ENCODE measurements at regions not wholly inside any gene's neighbourhood (a gene's known extent, or its start where the extent isn't known, plus 50 kb on each side); places are given as distances from the start of the nearest gene placed in this dataset.

DNA sequence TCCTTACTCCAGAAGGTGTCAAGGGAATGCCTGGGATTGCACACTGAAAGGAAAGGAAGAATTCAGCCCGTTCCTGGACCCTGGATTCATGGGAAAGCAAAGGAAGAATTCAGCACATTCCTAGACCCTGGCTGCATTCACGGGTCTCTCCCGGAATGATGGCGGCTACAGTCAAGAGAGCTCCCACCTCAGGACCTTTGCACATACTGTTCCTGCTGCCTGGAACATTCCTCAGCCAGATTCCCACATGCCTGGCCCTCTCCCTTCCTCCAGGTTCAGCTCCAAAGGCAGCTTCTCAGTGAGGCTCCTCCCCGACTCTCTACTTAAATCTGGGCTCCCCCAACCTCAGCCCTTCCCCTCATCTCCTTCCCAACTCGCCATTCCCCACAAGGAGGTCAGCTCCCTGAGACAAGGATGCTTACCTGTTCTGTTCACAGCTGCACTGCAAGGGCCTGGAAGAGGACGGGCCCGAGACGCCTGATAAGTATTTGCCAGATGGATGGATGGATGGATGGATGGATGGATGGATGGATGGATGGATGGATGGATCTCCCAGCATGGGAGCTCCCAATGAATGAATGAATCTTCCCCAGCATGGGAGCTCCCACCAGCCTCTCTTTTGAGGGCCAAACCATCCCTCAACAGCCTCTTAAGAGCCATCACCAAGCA, 77.4 kb downstream of the NCOR2 start:
- DNase-seq (no peak), ATAC-seq (no peak)

DNA sequence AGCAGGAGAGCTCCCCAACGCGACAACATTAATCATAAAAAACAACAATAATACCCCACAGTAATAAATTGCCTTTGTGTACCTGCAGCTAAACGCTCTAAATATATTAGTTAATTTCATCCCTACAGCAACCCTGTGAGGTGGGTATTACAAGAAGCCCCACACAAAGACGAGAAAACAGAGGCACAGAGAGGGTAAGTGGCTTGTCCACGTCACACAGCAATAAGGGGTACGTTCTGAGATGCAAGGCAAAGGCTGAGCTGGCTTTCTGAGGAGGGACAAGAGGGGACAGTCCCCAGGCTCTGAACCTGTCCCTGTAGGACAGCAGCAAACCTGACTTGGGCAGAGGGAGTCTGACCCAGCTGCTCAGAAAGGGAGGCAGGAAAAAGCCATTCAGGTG, 78.2 kb downstream of the NCOR2 start:
- DNase-seq = no peak
- no peak for ATAC-seq

DNA sequence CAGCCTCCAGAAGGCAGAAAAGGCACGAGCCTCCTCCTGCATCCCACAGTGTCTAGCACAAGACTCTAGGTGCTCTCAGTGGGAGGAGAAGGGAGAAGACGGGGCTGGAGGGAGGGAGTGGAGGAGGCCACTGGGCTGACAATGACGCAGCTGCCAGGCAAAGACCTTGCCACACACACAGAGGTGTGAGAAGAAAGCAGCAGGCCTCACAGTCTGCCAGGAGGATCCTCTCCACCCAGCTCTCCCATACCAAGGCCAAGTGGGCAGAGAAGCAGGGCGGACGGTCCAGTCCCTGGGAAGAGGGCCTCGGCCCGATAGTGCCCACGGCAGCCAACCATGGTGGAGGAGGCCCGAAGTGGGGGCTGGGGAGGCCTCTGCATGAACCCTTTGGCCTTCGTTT, 78.9 kb downstream of the NCOR2 start:
- ATAC-seq = no peak

DNA sequence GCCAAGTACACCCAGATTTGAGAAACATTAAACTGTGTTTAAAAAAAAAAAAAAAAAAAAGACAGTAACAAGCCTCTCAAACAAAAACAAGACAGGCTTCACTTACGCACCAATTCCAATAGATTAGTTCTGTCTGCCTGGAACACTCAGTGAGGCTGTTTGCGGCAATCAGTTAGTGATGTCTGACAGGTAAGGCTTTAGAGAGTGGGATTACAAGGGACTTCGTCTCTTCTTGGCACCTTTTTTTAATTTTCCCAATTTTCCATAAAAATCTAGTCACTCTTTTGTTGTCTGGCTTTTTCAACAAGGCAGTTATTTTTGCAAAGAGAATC, 79.6 kb downstream of the NCOR2 start:
- DNase-seq (no peak), ATAC-seq (no peak)

More for the DNA sequence above, 78.9 kb downstream of the NCOR2 start:
- no peak for DNase-seq

DNA sequence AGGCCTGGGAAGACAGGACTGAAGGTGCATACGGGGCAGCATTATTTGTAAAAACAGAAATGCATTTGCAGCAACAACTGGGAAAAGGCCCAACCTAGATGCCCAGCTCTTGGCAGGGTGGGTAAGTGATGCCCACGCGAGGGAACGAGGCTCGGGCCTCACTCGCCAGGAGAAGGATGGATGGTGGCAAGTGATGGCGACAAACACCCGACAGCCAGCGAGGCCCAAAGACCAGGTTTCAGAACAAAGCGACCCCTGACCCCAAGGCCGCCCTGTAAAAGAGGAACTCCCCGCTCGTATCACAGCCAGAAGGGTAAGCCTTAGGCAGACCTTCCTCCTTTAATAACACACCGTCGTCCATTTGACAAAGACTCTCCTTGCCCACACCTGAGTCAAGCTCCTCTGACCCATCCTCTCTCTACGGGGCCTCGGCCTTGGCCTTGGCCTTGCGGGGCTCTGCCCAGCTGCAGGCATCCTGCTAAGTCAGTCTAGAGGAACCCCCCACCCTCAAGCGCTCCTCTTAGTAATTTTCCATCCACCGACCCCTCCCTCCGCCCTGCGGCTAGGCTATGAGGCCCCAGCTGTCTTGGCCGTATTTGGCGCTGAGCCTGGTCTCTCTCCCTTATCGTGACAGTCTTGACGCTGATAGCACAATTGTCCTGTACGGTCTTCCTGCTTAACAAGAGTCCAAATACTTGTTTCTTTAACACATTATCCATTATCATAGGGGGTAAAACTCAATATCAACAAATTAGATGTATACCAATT, 80.2 kb downstream of the NCOR2 start:
- ATAC-seq = no peak
- no peak for DNase-seq

DNA sequence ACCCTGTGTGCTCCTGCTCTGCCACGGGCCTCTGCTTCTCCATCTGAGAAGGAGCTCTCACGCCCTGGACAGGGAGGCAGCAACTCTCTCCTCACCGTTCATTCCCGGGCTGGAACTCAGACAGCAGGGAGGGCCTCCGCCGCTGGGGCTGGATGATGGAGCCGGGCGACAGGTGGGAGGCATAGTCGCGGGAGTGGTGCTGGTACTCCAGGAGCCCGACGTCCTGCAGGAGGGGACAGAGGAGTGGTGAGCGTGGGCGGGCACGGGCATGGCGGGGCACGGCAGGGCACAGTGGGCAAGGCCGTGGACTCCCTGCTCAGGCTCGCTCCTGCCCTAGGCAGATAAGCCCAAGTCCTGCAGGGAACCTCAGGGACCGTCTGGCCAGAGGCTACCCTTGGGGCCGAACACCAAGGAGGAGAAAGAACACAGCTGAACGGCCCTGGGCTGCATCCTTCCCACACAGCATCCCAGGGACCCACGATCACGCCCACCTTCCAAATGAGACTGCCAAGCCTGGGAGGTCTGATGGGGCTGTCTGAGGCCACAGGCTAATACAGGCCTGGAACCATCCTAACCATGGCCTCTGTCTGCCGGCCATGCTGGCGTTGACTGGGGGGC, 81.0 kb downstream of the NCOR2 start:
- ATAC-seq = no peak

DNA sequence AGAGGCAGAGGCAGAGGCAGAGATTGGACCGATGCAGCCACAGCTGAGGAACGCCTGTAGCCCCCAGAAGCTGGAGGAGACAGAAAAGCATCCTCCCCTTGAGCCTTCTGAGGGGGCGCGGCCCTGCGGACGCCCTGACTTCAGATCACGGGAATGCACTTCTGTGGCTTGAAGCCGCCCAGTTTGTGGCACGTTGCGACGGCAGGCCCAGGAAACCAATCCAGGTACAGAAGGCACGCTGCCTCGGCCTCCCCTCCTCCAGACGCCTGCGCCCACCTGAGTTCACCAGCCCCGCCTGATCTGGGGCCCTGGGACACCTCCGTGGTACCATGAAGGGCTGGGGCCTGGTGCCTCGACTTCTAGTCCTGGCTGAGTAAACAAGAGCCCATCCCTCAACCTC, 82.0 kb downstream of the NCOR2 start:
- ATAC-seq (no peak), DNase-seq (no peak)

More for the DNA sequence above, 81.0 kb downstream of the NCOR2 start:
- no peak for DNase-seq

DNA sequence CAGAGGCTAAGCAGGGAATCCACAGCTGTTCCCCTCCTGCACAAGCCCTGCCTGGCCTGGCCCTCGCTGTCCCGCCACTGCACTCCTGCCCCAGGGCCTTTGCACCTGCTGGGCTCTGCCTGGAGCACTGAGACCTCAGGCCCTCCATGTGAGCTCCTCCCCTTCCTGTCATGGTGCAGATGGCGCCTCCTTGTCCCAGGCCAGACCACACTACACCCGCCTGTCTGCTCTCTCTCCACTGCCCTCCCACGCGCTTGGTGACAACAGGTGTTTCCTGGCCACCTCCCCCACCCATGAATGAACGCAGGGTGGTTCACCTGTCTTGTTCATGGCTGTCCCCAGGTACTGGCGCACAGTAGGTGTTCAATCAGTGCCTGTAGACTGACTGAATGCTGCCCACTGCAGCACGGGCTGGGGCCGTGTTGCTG, 82.9 kb downstream of the NCOR2 start:
- ATAC-seq = peak; percentile 21
- DNase-seq = peak; percentile 27

DNA sequence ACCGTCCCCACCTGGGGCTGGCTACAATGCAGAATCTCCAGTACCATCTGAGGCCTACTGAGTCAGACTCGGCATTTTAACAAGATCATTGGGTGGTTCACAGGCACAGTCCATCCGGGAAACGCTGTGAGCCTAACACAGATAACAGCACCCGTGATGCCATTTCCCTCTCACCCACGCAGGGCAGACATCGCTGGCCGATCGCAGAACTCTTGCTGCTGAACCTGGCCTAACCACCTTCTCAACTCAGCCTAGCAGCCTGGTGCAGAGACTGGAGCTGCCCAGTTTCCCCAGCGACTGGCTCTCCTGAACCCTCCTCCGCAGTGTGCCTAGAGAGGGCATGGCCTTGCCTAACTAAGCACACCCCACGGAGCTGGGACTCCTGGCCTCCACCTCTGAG, 83.3 kb downstream of the NCOR2 start:
- no peak for ATAC-seq
- no peak for DNase-seq

DNA sequence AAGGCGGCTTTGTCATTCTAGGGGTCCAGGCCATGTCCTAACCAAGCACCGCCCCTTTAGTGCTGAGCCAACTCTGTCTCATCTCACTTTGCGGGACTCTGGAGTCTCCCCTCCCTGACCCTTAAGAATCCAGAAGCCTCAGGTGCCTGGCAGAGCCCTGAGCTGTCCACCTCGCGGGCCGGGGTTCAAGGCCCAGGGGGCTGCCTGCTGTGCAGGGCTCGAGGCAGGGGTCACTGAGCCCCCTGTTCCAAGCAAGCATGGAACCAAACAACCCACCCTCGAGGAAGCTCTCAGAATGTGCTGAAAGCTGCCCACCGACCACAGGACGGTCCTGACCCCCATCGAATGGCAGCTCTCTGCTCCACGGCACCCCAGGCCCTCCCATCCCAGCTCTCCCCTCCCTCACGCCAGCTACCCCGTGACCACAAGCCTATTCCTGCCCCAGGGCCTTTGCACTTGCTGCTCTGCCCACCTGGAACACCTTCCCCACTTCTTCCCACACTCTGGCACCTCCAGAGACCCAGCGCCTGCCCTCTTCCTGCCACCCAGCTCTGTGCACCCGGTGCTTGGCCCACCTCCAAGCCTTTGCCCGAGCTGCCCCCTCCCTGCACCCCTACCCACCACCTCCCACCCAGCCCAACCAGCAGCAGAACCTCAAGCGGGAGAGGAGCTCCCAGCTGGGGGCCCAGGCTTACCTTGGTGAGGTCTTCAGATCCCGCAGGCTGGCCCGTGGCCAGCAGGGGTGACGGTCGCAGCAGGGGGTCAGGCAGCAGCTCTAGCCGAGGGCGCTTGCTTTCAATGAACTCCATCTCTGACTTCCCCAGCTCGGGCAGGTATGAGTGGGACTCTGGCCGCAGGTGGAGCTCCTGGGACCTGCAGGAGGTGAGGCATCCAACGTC, 84.3 kb downstream of the NCOR2 start:
- ATAC-seq (no peak), DNase-seq (no peak)

DNA sequence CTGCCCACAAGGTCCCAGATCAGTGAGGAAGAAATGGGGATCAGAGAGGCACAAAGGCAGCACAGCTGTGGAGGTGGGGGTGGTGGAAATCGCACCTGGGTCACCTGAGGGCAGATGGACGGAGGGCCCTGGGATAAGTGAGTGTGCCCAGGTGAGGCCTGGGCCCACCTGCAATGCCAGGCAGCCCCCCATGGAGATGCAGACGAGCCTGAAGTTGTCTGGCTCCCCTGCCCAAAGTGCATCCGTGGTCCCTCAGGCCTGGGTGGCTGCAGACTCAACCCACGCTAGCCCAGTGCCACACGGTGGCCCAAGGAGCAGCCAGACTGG, 84.9 kb downstream of the NCOR2 start:
- DNase-seq (no peak), ATAC-seq (no peak)

DNA sequence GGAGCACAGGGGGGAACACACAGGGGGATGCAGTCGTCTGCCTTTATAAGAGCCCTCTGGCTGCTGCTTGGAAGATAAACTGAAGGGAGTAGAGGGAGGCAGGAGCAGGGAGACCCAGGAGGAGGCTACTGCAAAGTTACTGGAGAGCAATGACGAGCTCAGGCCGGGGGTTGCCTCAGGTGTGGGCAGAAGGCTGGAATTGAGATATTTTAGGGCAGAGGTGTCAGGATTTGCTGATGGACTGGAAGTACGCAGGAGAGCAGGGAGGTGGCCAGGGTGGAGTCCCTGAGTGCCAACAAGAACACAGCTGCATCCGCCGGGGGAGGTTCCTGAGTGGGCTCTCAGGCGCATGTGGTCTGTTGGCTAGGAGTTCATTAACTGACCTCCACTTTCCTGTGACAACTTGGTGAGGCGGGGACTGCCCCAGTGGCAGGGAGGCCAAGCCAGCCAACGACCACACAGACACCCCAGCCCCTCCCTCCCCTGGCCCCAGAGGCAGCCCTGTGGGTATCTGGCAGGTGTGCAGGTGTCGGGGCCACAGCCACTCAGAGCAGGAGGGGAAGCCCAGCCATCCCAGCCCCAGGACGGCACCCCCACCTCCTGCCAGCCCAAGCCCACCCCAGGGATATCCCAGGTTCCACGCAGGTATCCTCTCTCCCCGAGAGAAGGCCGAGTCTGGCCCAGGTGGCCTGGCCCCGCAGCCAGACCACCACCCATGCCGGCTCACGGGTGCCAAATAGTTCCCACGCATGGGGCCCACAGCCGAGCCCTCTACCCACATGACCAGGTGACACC, 85.4 kb downstream of the NCOR2 start:
- ATAC-seq = no peak

DNA sequence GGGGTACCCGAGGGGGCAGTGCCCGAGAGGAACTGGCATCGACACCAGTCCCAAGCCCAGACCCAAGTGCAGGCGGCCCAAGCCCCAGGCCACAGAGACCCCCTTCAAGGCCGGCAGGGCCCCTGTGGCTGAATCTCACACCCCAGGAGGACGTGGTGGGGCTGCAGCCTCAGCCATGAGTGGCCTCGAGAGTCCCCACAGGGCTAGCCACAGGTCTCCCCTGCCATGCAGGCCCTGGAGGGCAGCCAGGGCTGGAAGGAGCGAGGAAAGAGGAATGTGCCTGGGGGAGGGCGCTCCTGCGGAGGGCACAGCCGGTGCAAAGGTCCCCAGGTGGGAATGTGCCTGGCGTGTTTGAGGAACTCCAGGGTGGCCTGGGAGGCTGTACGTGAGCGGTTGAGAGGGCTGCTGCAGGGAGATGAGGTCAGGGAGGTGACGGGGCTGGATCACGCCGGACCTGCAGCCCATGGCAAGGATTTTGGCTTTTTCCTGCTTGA, 86.1 kb downstream of the NCOR2 start:
- ATAC-seq (no peak), DNase-seq (no peak)

More for the DNA sequence above, 85.4 kb downstream of the NCOR2 start:
- no peak for DNase-seq

DNA sequence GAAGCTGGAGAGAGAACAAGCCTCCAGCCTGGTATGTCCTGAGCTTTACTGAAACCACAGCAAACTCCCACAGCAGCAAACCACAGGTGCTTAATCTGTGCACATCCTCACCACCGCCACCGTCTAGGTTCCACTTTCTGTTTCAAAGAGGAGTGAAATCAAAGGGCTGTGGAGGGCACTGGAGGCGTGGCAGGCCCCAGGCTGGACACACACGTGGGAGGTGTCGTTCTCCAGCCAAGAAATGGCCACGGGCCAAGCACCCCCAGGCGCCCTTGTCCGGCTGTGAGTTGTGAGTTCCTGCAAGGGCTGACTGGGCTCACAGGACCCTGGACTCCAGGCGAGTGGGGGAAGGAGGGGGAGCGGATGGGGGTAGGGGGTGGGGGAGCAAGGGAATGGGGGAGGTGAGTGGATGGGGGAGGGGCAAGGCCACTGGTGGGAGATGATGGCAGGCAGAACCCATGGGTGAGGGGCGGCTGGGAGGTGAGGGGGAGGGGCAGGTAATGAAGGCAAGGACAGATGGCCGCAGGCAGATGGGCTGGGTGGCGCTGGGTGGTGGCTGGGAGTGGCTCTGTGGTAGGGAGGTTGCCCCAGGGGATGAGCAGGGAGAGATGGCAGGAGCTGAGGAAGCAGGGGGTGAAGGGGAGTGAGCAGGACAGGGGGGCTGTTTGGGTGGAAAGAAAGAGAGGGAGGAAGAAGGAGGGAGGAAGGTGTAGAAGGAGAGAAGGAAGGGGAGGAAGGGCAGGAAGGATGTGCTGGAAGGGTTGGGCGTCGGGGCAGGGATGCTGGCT, 86.7 kb downstream of the NCOR2 start:
- ATAC-seq (peak; percentile 77), DNase-seq (peak; percentile 50)

DNA sequence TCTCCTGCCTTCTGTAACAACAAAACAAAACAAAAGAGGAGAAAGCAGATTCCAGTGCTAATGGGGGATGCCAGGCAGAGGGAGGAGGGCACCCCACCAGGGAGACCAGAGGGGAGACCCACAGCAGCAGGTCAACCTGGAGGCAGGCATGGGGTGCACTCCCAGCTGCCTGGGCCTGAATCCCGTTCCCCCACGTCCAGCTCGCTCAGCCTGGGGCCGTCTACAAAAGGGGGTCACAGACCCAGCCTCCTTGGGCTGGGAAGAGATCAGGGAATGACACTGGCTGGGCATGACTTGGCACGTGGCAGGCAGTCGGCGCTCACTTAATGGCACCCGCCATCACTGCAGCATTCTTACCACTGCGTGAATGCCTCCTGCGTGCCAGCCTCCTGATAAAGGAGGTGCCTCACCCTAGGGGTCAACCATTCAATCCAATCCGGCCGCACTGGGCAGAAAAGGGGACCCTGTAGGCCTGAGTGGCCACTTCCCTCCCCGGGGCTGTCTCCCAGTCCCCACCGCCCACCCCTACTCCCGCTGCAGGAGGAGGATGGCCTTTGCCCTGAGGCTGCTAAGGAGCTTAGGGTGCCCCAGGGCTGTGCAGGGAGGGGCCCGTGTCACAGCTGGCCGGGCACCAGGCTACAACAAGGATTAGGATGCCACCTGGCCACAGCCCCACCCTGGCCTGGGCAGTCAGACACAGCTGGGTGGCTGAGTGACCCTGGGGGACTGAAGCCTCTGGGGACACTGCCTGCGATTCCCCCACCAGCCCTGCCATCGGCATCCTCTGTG, 87.5 kb downstream of the NCOR2 start:
- ATAC-seq = no peak

DNA sequence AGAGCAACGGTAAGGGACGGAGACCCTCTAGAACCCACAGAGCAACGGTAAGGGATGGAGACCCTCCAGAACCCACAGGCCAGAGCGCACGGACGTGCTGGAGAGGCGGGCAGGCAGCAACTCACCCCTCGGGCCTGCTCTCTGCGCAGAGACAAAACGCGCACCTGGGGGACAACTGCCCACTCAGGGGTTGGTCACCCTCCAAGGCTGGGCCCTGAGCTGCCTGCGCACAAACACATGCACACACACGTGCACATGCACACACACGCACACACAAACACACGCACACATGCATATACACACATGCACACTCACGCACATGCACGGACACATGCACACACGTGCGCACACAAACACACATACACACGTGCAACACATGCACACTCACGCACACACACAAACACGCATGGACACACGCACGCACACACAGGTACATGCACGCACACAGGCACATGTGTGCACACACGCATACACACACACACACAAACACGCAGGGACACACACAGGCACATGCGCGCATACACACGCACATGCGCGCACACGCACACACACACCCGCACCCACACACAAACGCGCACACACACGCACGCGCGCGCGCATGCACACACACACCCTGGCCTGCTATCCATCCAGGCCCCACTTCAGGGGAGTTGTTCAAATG, 88.3 kb downstream of the NCOR2 start:
- ATAC-seq (no peak), DNase-seq (no peak)

More for the DNA sequence above, 87.5 kb downstream of the NCOR2 start:
- DNase-seq = no peak

DNA sequence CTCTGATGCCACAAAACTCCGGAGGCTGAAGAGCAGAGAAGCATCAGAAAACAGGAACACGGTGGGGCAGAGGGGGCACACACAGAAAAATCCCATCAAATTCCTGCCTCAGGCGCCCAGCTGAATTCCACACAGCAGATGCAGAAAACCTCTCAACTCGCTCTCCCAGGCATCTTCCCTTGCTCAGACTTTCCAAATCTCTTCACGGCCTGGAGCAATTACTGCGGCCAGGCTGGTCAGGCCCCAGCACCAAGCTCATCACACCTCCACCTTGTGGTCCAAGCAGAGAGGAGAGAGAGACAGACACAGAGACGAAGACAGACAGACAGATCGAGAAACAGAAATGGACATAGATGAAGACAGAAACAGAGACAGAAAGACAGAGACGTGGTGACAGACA, 89.0 kb downstream of the NCOR2 start:
- ATAC-seq = no peak
- no peak for DNase-seq

DNA sequence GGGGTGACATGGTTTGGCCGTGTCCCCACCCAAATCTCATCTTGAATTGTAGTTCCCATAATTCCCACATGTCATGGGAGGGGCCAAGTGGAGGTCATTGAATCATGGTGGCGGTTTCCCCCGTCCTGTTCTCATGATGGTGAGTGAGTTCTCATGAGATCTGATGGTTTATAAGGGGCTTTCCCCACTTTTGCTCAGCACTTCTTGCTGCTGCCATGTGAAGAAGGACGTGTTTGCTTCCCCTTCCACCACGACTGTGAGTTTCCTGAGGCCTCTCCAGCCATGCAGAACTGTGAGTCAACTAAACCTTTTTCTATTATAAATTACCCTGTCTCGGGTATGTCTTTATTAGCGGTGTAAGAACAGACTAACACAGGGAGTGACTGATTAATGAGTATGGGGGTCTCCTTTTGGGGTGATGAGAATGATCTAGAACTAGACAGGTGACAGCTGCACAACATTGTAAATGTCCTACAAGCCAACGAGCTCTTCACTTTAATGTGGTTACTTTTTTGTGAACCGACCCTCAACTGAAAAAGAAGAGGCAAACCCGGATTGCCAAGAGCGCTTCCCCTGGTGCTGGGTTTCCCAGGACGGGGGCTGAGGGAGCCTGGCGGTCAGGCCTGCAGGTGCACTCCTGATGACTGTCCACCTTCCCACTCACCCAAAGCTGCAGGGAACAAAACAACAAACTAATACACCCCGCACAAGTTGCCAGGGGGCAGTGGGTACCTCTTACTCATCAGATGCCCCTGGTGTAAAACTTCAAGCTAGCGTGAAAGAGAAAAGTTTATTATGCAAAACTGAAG, 90.1 kb downstream of the NCOR2 start:
- no peak for ATAC-seq
- DNase-seq = no peak

DNA sequence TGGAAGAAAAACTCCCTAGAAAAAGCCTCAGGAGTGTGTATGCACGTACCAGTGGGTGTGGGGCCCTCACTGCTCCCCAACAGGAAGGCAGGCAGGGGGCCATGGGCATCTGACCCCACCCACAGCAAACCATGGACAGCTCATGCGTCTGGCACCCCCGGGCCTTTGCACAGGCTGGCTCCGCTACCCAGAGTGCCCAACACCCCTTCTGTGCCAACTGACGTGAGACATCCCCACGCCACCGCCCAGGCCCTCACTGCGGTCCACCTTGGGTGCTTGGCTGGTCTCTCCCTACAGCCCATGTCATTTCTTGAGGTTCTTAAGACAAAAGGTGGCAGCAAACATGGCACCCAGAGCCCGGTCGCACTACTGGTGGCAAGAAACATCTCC, 91.4 kb downstream of the NCOR2 start:
- DNase-seq = no peak
- no peak for ATAC-seq
